DOHH2 (cell line): ENCODE measurements at regions not wholly inside any gene's neighbourhood (a gene's known extent, or its start where the extent isn't known, plus 50 kb on each side); places are given as distances from the start of the nearest gene placed in this dataset.

Source experiments
- EZH2phosphoT487 ChIP-seq: fragments of 200-600 bp; sonication (generic); IDR thresholded peaks from 2 replicates; pipeline ENCODE4 v1.6.1; 2017; ENCODE audit warnings: borderline replicate concordance, mild to moderate bottlenecking, antibody characterized with exemption, low read length, moderate library complexity, mixed read lengths
- TF ChIP-seq, protein P1 (sequence below): fragments of 200-600 bp; sonication (generic); IDR thresholded peaks from one replicate; pipeline ENCODE4 v1.5.1; 2014; ENCODE audit warnings: antibody characterized with exemption, mild to moderate bottlenecking, low read depth, low read length; ENCODE audit not compliant: poor library complexity, severe bottlenecking

DNA sequence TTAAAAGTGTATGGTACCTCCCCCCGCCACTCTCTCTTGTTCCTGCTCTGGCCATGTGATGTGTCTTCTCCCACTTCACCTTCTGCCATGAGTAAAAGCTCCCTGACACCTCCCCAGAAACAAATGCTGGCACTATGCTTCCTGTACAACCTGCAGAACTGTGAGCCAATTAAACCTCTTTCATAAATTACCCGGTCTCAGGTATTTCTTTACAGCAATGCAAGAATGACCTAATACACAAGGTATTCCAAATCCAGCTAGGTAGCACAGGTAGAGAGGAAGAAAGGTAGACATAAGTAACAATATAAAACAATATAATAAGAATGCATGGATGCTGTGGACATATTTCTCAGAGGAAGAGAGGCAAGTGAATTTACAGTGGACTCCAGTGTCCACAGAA, 394.1 kb upstream of the ARID1B start:
- TF ChIP-seq, protein P1, sequence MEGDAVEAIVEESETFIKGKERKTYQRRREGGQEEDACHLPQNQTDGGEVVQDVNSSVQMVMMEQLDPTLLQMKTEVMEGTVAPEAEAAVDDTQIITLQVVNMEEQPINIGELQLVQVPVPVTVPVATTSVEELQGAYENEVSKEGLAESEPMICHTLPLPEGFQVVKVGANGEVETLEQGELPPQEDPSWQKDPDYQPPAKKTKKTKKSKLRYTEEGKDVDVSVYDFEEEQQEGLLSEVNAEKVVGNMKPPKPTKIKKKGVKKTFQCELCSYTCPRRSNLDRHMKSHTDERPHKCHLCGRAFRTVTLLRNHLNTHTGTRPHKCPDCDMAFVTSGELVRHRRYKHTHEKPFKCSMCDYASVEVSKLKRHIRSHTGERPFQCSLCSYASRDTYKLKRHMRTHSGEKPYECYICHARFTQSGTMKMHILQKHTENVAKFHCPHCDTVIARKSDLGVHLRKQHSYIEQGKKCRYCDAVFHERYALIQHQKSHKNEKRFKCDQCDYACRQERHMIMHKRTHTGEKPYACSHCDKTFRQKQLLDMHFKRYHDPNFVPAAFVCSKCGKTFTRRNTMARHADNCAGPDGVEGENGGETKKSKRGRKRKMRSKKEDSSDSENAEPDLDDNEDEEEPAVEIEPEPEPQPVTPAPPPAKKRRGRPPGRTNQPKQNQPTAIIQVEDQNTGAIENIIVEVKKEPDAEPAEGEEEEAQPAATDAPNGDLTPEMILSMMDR, result no peak
- no peak for TF ChIP-seq EZH2phosphoT487
